Epithelial cell of esophagus (primary cell): ENCODE measurements at regions not wholly inside any gene's neighbourhood (a gene's known extent, or its start where the extent isn't known, plus 50 kb on each side); places are given as distances from the start of the nearest gene placed in this dataset.
A peak's percentile ranks its signal among the peaks of the same experiment; 100 is the strongest.

ENCODE experiments used
- DNase-seq: peaks from one replicate; pipeline ENCODE4 v3.0.0; 2010; ENCODE audit warnings: low read depth
- H3K4me3 ChIP-seq: 2 replicates; pipeline ENCODE4 v1.5.1; 2011; ENCODE audit warnings: mild to moderate bottlenecking, low read length, control low read depth
- TF ChIP-seq, protein P1 (sequence below): IDR thresholded peaks from 2 replicates; pipeline ENCODE4 v1.5.1; 2011; ENCODE audit warnings: low read depth, mild to moderate bottlenecking, low read length, control low read depth, inconsistent platforms; ENCODE audit not compliant: insufficient read depth; ENCODE audit errors: missing control alignments

DNA sequence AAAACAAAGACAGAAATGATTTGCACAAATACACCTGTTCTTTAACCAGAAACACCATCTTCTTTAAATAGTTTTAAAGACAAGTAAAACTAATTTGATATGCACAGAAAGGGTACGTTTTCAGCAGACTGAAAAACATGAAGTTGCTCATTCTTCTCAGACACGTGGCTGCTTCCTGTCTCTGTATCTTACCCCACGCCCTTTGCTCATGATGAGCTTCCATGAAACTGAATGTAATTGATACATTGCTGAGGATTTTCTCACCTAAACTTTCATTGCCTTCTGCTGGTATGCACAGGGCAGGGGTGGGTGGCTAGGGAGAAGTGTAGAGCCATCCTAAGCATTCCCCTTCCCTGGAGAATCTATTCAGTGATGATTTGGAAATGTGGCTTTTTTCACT is 644.3 kb downstream of the BCL11A start:
- TF ChIP-seq, protein P1, sequence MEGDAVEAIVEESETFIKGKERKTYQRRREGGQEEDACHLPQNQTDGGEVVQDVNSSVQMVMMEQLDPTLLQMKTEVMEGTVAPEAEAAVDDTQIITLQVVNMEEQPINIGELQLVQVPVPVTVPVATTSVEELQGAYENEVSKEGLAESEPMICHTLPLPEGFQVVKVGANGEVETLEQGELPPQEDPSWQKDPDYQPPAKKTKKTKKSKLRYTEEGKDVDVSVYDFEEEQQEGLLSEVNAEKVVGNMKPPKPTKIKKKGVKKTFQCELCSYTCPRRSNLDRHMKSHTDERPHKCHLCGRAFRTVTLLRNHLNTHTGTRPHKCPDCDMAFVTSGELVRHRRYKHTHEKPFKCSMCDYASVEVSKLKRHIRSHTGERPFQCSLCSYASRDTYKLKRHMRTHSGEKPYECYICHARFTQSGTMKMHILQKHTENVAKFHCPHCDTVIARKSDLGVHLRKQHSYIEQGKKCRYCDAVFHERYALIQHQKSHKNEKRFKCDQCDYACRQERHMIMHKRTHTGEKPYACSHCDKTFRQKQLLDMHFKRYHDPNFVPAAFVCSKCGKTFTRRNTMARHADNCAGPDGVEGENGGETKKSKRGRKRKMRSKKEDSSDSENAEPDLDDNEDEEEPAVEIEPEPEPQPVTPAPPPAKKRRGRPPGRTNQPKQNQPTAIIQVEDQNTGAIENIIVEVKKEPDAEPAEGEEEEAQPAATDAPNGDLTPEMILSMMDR = no peak
- H3K4me3 ChIP-seq = no peak overlapping the region
- DNase-seq = no peak

DNA sequence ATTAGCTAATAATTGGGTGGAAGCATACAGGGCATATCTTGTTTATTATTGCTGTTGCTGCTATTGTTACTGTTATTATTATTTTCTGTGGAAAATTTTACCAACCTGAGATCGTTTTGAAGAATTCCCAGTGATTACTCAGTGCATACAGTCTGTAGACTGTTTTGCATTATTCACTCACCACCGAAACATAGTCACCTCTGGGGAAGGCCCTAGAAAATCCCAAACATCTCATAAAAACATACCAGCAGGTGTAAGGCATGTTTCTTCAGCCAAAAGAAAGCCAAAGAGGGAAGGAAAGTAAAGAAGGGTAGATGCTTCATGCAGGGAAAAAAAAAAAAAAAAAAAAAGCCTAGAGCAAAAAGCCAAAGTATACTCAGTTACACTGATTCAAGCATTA is 647.7 kb downstream of the BCL11A start:
- no peak overlapping the region for H3K4me3 ChIP-seq
- TF ChIP-seq, protein P1 = no peak
- DNase-seq = no peak

DNA sequence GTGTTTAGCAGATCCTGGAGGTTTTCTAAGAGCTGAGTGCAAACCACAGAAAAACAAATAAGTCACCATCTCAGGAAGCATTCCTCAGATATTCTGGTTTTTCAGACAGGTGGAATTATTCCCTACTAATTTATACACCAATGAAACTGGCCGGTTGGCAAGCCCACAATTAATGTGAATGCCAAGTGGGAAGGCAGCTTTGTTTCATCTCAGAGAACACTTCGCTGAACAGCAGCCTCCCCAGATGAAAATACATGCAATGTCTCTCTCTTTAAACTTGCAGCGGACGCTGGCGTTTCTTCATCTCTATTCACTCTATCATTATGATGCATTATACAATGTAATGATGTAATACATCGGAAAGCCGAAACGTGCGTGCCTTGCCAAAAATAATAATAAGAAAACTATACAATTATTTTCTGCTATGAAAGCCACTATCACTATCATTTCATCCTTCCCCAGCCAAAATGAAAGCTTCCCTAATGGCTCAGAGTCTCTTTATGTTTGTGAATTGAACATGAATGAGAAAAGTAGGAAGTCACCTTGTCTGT is 649.4 kb downstream of the BCL11A start:
- TF ChIP-seq, protein P1 = no peak

DNA sequence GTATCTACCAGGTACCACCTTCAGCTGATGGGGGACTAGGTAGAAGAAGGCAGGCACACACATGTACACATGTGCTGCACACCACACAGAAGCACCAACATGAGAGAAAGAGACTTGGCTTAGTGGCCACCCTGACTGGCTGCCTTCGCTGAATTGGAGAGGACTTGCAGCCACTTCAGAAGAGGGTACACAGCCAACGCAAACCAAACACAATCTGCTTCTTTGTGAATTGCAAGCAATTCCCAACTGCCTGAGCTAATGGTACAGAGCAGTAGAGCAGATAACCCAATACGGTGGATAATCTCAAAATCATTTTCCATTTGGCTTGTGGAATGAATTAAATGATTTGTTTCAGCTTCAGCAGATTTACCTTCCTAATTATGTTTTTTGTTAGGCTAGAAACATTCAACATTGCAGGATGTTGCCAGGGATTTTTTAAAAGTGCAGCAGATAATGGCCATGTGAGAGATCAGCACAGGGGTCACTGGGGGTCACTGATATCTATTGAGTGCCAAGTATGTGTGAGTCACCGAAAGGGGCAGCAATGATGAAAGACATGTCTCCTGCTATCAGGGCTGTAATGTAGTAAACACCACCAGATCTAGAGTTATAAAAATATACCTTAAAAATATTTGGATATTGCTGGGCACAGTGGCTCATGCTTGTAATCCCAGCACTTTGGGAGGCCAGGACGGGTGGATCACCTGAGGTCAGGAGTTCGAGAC is 652.6 kb downstream of the BCL11A start:
- no peak overlapping the region for H3K4me3 ChIP-seq
- TF ChIP-seq, protein P1 = no peak
- no peak for DNase-seq

More for the DNA sequence above, 649.4 kb downstream of the BCL11A start:
- H3K4me3 ChIP-seq = no peak overlapping the region
- DNase-seq = no peak

DNA sequence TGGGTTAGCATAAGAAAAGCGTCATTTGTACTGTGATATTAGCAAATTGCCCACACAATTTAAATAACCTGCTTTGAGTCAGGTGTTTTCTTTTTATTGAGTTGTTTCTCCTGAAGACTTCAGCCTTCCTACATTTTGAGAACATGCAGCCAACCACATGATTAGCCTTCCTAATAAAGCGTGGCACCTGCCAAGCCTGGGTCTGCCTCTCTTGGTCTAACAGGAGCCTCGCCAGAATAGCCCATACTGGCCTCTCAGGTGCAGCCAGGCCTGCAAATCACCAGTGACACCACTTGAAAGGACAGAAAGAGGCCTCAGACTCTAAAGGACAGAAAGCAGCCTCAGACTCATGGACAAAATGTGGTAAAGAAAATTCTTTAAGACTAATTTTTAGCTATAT is 653.8 kb downstream of the BCL11A start:
- H3K4me3 ChIP-seq = no peak overlapping the region
- DNase-seq = no peak
- TF ChIP-seq, protein P1 = no peak

DNA sequence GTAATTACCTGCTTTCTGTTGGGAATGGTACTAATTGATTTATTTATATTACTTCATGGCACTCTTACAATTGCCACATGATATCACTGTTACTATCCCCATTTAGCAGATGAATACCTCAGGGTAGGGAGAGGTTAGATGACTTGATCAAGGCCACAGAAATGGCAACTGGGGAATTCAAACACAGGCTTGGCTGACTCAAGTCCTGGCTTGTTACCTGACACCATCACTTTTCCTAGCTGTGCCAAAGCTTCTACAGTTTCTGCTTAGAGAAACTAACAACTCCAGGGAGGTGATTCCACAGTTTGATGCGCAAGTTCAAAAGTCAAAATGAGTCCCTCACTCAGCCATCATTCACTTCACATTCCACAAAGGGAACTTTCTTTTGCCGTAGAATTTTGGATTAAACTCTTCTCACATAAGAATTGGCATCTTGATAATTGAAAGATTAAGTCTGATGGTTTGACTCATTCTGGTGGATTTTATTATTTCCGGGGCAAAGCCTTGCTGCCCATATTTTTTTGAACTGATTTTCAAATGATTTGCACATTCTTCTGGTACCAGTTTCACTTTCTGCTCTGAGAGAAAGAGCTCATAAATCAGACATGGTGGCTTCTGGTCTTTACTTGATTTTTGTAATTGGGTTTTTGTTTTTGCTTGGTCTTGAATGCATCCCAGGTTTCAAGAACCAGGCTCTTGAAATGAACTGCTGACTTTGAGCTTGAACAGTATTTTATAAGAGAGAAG is 656.8 kb downstream of the BCL11A start:
- no peak overlapping the region for H3K4me3 ChIP-seq
- peak; percentile 60 for DNase-seq
- TF ChIP-seq, protein P1 = no peak

DNA sequence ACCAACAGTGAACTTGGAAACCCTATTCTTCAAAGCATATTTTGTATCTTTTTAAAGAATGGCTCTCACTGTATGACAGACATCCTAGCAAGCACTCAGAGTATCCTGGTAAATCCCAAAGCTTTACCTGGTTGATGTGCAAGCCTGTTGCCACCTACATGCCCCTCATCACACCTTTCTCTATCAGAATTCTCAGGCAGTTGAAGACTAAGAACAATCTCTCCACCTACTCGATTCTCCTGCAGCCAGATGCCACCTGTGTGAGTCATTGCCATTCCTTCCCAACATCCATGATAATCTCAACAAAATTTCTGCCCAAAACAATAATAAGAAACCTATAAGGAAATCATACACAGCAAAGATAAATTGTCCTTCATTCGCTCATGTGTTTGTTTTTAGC is 659.8 kb downstream of the BCL11A start:
- H3K4me3 ChIP-seq = no peak overlapping the region
- TF ChIP-seq, protein P1 = no peak
- DNase-seq = no peak
